Tongue (tissue), 1 donor: ENCODE measurements at regions not wholly inside any gene's neighbourhood (a gene's known extent, or its start where the extent isn't known, plus 50 kb on each side); places are given as distances from the start of the nearest gene placed in this dataset.

Experiments
- DNase-seq: peaks from one replicate; pipeline ENCODE4 v3.0.0-alpha.2; 2015

DNA sequence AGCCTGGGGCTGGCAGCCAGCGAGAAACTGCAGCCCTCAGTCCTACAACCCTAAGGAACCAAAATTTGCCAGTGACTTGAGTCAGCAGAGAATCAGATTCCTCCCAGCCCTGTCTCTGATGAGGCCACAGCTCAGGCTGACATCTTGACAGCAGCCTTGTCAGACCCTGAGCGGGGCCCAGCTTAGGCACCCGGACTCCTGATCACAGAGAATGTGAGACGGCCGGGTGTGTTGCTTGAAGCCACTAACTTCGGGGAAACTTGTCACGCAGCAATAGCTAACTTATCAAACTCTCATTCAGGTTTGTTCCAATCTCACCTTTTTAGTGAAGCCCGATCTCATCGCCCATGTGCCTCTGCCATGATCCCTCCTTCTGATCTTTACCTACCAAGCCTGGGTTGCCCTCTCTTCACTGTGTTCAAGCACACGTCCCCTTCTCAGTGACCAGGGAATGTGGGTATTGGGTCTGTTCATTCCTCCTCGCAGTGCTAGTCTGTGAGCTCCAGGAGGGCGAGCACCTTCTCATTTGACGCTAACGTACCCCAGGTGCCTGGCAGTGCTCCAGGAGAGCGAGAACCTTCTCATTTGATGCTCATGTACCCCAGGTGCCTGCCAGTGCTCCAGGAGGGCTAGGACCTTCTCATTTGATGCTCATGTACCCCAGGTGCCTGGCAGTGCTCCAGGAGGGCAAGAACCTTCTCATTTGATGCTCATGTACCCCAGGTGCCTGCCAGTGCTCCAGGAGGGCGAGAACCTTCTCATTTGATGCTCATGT lies 280.7 kb downstream of the BRD1 start:
- no peak for DNase-seq

- DNase-seq: no peak
Measured at GRCh38 chr22:49545606-49546005, 282.1 kb downstream of the BRD1 start.

- DNase-seq: no peak
Measured at GRCh38 chr22:49544286-49544685, 283.4 kb downstream of the BRD1 start.

DNA sequence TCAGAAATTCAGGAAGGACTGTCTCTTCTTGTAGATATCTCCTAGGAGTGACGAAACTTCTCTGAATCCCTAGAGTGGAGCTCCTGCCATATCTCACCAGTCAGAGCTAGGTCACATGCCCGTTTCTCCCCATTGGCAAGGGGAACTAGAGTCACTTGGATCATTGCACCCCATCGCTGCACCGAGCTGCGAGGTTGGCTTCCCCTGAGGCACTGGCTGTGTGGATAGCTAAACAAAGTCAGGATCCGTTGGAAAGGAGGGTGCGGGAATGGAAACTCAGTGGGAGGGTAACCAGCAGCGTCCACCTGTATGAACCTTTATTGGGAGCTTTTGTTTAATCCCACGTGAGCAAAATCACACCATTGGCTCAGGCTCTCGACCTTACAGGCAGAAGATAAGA lies 283.8 kb downstream of the BRD1 start:
- no peak for DNase-seq

DNA sequence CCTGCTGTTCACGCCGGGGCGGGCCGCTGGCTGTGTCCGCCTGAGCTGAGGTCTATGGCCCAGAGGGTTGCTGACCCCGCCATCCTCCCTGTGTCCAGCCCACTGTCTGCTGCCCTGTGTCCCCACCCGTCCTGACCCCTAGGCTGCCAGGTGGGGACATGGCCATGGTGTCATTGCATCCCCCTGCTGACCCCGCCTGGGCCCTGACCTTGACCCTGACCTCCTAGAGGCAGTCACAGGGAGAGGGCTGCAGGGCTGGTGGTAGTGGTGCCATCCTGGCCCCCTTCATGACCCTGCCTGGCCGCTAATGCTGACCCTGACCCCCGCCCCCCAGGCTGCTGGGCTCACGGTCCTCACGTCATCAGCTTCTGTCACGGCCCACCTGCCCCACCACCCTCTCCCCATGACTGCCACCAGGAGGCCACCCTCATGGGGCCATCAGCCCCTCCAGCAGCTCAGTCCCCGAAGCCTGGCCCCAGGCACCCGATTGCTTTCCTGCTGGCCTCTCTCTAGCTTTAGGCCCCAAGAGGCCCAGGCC lies 285.9 kb downstream of the BRD1 start:
- no peak for DNase-seq

DNA sequence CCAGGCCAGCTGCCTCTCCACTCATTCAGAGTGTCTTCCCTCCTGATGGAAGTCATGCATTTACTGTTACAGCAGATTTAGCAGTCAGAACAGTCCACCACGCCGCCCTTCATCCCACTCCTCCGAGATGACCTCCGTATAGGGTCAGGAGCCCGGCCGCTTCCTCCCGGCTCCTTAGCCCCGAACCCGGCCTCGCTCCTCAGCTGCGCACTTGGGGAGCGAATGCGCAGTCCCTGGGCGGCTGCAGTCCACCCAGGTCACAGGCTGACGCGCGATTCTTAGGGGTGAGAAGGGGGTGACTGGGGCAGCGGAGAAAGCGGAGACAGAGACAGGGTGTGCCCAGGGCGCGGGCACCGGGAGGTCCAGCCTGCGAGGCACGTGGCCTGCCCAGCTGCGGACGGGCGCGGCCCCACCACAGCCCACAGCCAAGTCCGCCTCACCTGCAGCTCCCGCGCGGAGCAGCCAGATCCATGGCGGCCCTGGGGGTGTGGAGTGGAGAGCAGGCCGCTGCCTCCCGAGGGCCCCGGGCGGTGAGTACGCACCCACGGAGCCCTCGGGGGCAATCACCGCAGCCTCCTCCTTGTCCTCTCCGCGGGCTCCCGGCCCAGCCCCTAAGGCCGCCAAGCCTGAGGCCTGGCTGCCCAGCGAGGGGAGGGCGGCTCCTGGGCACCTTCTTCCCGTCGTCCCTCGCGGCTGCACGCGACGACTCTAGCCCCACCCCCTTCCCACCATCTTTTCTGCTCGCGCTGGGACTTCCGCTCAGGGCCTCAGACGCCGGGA lies 286.6 kb downstream of the BRD1 start:
- no peak for DNase-seq

GRCh38 chr22:49540084-49540912 lies 287.4 kb downstream of the BRD1 start:
- DNase-seq: no peak

DNA sequence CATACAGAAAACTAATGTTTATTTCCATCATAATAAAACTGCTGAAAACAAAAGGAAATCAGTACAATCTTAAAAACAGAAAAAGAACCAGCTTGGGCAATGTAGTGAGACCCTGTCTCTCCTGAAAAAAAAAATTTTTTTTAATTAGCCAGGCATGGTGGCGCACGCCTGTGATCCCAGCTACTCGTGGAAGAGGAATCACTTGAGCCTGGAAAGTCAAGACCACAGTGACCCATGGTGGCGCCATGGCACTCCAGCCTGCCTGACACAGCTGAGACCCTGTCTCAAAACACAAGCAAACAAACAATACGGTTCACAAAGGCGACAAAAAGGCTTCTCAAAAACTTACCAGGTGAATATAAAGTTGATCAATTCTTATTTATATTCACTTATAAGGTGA lies 289.7 kb downstream of the BRD1 start:
- DNase-seq: no peak

GRCh38 chr22:49536571-49537131 lies 291.0 kb downstream of the BRD1 start:
- no peak for DNase-seq

- DNase-seq: no peak
Measured at GRCh38 chr22:49535527-49536125, 292.0 kb downstream of the BRD1 start.

- DNase-seq: no peak
Measured at GRCh38 chr22:49535126-49535525, 292.5 kb downstream of the BRD1 start.

- DNase-seq: no peak
Measured at GRCh38 chr22:49534386-49534785, 293.3 kb downstream of the BRD1 start.

- no peak for DNase-seq
Measured at GRCh38 chr22:49533886-49534285, 293.8 kb downstream of the BRD1 start.

- DNase-seq: peak; percentile 62
Measured at GRCh38 chr22:49532869-49533802, 294.5 kb downstream of the BRD1 start.

DNA sequence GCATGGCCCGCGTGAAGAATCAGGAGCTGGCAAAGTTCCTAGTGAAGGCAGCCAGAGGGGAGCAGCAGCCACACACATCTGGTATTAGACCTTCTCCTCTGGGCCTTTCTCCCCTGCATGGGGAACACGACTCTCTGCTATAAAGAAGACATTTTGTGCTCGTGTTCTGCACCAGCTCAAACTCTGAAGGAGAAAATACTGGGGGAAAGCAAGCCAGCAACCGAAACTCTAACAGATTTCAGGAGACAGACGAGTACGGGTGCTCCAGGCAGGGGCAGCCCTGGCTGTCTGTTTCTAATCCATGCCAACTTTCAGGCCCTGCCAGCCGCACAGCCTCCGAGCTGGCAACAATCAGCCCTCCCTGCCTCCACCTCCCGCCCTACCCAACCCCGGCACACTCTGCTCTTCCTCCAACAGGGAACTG lies 296.3 kb downstream of the BRD1 start:
- DNase-seq: peak; percentile 82

- DNase-seq: no peak
Measured at GRCh38 chr22:49530671-49531367, 296.9 kb downstream of the BRD1 start.

DNA sequence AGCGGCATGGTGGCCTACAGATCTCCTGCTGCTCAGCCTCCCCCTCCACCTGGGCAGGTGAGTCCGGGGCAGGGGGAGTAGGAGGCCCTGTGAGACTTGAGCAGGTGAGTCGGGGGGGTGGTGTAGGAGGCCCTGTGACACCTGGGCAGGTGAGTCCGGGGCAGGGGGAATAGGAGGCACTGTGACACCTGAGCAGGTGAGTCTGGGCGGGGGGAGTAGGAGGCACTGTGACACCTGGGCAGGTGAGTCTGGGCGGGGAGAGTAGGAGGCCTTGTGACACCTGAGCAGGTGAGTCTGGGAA lies 299.3 kb downstream of the BRD1 start:
- DNase-seq: no peak

GRCh38 chr22:49527611-49528419 lies 299.9 kb downstream of the BRD1 start:
- DNase-seq: no peak

DNA sequence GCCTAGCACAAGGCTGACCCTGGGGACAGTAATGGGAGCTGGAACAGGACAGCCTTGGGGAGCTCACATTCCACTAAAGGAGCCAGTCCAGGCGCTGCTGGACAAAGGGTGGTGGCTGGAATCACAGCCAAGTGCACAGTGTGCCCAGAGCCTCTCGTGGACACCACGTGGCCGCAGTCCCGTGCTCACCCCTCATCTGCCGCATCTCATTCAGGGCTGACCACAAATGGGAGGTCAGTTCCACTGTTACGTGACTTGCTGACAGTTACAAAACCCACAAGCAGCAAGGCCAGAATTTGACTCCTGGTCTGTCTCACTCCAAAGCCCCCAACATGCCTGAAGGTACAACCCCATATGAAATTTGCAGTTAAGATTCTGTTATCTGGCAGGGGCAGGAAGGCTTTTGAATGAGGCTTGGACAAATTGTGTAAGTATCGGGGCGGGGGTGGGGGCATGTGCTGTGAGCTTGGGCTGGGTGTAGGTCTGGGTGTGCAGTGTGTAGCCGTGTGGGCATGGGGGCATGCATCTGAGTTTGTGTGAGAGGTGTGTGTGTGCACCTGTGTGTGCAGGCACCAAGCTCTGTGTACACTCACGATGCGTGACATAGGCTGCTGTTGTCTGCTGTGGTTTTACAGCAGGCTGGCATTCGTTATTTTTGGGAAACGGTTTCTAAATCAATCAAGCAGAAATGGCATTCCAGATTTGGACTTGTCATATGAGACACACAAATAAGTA lies 301.7 kb downstream of the BRD1 start:
- no peak for DNase-seq
